ENCODE measurements at regions not wholly inside any gene's neighbourhood (a gene's known extent, or its start where the extent isn't known, plus 50 kb on each side); places are given as distances from the start of the nearest gene placed in this dataset.

DNA sequence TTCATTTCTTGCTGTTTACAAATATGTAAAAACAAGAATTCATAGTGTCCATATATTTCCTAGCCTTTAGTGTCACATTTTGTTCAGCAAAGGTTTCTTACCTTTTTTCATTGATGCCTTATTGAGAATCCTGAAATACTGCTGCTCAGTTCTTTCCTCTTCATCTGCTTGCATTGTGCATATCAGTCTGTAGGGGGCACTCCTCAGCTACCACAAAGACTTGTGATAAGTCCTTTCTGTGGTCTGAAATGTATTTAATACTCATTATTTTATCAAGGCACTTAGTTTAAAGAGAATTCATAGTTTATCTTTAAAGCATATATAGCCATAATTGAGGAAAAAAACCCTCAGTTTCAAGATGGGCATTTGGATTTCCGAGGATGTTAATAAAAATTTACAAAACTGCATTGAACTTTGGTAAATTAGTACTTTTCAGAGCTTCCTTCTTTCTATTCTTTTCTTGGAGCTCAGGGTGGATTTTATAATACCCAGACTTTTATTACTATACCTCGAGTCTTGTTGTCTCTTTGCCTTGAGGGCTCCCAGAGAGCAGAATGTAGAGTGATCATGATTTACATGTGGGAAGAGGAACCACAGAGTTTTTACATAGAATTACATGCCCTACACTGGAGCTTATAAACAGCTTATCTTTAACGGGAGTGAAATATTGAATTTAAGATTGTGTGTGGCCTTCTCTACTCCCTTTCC lies 570.1 kb downstream of the PLCL1 start:
- in situ Hi-C loops (cut with HindIII; ENCODE audit: low sequenced_read_pairs) = no loop called here

GRCh38 chr2:198371921-198372543 lies 567.6 kb downstream of the PLCL1 start:
- in situ Hi-C loops (cut with HindIII; ENCODE audit: low sequenced_read_pairs) = no loop called here

GRCh38 chr2:198371329-198371728 lies 566.9 kb downstream of the PLCL1 start:
- in situ Hi-C loops (cut with HindIII; ENCODE audit: low sequenced_read_pairs) = no loop called here

DNA sequence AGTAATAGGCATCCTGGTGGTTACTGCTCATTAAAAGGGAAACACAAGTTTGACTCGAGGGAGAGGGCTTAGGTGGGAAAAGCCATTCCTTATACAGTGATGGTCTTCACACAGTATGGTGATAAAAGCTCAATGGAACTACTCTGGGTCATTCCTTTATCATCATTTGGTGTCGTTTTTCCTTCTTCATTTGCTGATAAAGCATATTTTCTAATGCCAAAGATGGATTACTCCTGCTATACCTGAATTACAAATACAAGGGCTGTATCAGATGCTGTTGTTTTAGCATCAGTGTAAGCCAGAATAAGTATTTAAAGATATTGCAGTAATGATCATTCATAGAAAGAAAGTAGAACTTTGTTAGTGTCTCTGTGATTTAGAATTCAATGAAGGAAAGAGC lies 563.7 kb downstream of the PLCL1 start:
- in situ Hi-C loops (cut with HindIII; ENCODE audit: low sequenced_read_pairs) = no loop called here

GRCh38 chr2:198362740-198363139 lies 558.3 kb downstream of the PLCL1 start:
- in situ Hi-C loops (cut with HindIII; ENCODE audit: low sequenced_read_pairs) = no loop called here

GRCh38 chr2:198359308-198359707 lies 554.9 kb downstream of the PLCL1 start:
- in situ Hi-C loops (cut with HindIII; ENCODE audit: low sequenced_read_pairs) = no loop called here

- in situ Hi-C loops (cut with HindIII; ENCODE audit: low sequenced_read_pairs) = no loop called here
Observed at GRCh38 chr2:198356157-198356556, 551.8 kb downstream of the PLCL1 start.

DNA sequence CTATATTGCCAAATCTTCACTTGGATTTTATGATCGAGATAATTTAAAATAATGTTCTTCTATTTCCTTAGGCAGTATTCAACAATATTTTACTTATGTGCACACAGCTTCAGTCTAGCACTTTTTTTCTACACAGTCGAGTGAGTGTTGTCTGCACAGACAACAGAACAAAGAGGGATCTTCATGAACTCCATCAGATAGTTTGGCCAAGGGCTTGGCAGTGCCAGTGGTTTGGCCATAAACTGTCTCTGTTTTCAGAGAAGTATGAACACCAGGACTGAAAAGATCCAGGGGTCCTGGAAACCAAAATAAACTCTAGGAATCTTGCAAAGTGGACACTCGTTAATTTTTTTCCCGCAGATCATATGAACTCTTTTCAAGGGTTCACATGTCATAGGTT lies 547.3 kb downstream of the PLCL1 start:
- in situ Hi-C loops (cut with HindIII; ENCODE audit: low sequenced_read_pairs) = no loop called here

GRCh38 chr2:198347946-198348345 lies 543.6 kb downstream of the PLCL1 start:
- in situ Hi-C loops (cut with HindIII; ENCODE audit: low sequenced_read_pairs) = no loop called here

DNA sequence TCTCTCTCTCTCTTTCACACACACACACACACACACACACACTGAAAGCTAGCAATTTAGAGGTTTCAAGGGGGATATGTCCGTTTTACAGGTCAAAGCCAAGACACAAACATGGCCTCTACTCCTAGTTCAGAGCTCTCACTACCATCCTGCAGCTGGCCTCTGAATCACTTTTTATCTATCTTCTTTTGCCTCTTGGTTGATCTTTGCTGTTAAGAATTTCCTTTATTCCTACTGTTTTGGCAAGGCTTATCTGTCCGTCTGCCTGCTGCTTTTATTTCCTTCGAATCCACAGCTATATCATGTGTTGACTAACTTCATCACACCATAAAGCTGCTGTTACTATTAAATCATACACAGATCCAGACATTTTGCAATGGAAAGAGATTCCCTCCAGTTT lies 543.0 kb downstream of the PLCL1 start:
- in situ Hi-C loops (cut with HindIII; ENCODE audit: low sequenced_read_pairs) = no loop called here

- in situ Hi-C loops (cut with HindIII; ENCODE audit: low sequenced_read_pairs) = no loop called here
Observed at GRCh38 chr2:198343471-198343870, 539.1 kb downstream of the PLCL1 start.

GRCh38 chr2:198340846-198341245 lies 536.5 kb downstream of the PLCL1 start:
- in situ Hi-C loops (cut with HindIII; ENCODE audit: low sequenced_read_pairs) = no loop called here

DNA sequence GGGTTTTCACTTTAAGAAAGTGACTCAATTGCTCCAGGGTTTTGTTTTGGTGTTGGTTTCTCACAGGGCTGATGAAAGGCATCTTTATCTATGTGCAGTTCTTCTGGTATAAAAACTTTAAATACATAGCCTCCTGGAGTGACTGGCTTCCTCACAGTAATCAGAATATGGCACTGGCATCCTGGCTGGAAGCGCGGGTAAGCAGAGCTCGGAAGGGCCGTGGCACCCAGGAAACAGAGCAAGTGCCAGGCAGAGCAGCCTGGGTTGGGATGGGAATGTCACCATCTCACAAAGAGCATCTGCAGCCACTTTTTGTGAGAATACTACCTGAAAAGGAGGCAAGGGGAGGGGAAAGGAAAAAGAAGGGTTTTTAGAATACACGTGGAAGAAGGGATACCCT lies 534.7 kb downstream of the PLCL1 start:
- in situ Hi-C loops (cut with HindIII; ENCODE audit: low sequenced_read_pairs) = no loop called here

DNA sequence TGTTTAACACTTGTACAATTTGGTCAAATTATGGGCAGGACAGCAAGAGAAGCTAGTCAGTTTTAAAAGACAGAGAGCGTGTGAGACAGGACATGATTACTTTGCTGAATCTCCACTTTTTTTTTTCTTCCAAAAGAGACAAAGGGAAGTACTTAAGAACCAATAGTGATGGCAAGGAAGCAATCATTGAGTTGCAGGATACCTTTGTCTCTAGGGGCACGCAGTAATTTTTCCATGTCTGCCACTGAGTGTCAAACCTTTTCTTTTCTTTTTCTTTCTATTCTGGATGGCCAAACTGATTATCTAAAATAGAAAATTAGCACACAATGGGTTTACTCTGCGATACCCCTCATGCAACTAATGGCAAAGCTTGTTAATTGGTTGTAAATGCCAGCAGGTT lies 533.0 kb downstream of the PLCL1 start:
- in situ Hi-C loops (cut with HindIII; ENCODE audit: low sequenced_read_pairs) = no loop called here

- in situ Hi-C loops (cut with HindIII; ENCODE audit: low sequenced_read_pairs) = no loop called here
Observed at GRCh38 chr2:198328454-198328853, 524.1 kb downstream of the PLCL1 start.

DNA sequence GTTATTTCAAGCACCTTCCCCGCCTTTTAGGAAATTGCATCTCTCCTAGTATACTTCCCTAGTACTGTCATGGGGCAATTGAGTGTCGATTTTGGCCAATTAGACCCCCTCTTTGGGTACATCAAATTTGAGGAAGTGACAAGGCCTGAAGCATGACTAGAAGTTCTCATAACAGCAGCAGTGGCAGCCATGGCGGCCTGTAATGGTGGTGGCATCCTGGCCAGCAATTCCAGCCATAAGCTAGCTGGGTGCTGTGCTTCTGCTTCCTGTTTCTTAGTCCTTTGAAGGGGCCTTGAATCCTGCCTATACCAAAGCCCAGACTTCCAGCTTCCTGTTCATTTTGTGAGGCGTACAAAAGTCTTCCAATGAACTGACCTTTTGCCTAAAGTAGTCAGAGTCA lies 523.1 kb downstream of the PLCL1 start:
- in situ Hi-C loops (cut with HindIII; ENCODE audit: low sequenced_read_pairs) = no loop called here

DNA sequence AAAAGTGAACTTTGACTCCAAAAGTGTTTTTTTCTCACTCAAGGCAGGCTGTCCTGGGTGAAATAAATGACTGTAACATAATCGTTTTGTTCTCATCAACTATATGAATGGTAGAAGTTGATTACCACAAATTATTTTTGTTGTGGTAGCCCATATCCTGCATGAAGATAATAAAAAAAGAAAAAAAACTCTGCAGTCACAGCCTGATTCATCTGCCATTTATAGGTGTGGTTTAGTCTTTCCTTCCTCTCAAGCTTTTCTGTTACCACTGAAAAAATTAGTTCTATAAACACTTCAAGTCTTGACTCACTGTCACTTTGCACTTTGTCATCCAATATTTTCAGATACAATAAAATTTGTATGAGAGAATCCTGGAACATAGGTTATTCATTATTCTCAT lies 522.0 kb downstream of the PLCL1 start:
- in situ Hi-C loops (cut with HindIII; ENCODE audit: low sequenced_read_pairs) = no loop called here

GRCh38 chr2:198325359-198325758 lies 521.0 kb downstream of the PLCL1 start:
- in situ Hi-C loops (cut with HindIII; ENCODE audit: low sequenced_read_pairs) = no loop called here

- in situ Hi-C loops (cut with HindIII; ENCODE audit: low sequenced_read_pairs) = no loop called here
Observed at GRCh38 chr2:198324071-198324470, 519.7 kb downstream of the PLCL1 start.

DNA sequence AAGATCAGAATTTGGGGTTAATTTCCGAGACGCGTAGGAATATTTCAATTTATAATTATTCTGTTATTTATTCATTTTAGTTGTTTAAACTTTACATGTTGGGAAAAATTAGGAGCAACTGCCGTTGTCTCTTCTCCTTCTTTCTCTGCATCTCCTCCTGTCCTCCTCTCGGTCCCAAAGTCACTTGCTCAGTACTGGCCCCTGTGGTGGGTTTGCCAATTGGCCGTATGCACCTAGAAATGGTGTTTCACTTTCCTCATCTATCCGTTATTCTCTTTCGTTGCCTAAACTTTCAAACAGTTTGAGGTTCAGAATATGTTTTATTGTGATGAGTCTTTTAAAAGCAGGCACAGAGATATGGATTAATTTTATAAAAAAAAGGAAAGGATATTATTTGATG lies 517.9 kb downstream of the PLCL1 start:
- in situ Hi-C loops (cut with HindIII; ENCODE audit: low sequenced_read_pairs) = no loop called here

GRCh38 chr2:198321522-198322088 lies 517.2 kb downstream of the PLCL1 start:
- in situ Hi-C loops (cut with HindIII; ENCODE audit: low sequenced_read_pairs) = no loop called here

- in situ Hi-C loops (cut with HindIII; ENCODE audit: low sequenced_read_pairs) = loop anchor here (10.0 kb wide), 1 partner anchor 1168 kb away; no protein-coding TSS in a partner anchor
Observed at GRCh38 chr2:198316852-198317396, 512.5 kb downstream of the PLCL1 start.
